ENCODE measurements at regions not wholly inside any gene's neighbourhood (a gene's known extent, or its start where the extent isn't known, plus 50 kb on each side); places are given as distances from the start of the nearest gene placed in this dataset.

GRCh38 chr4:125169192-125169591 is 145.6 kb upstream of the FAT4 start:
- TF ChIP-seq CTCF (IDR thresholded peaks at IDR 0.05) (no peak), POLR2A (IDR thresholded peaks at IDR 0.05) (no peak)
